ENCODE measurements at regions not wholly inside any gene's neighbourhood (a gene's known extent, or its start where the extent isn't known, plus 50 kb on each side); places are given as distances from the start of the nearest gene placed in this dataset.
"Not testable (repeated sequence)": the region's sequence is repeated elsewhere in the genome, so short reads cannot be mapped to it uniquely, and the experiment has no call there.

DNA sequence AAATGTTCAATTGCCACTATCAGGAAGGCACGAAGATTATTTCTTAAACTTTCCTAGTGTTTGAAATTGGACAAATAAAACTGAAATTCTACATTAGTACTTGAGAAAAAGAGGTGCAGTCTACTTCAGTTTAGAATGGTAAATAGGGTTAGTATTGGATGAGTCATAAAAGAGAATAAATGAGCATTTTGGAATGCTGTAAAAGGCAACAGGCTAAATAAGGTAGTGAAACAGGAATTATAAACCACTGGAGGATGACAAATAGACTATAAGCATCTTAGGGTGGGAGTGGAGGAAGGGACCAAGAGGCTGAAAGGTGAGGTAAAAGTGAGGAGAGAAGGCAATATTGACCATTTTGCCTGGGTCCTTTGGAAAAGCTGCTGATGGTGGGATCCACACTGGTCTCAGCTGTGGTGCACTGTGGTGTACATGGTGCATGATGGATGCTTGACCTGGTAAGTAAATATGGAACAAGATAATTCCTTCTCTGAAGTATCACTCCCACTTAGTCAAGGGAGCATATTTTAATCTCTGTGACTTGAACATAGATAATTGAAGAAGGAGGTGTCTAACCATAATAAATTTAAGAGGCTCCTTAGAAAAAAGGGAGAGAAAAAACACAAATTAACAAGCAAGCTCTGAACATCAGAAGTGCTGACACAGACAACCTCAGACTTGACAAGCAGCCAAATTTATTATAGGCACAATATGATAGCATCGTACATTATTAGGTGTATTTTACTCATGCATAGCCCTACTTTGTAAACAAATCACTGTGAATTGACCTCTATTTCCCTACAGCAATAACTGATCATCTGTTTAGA, 76.4 kb upstream of the SCIN start:
- Mint-ChIP-seq H3K36me3 (ENCODE audit: low read depth) (no peaks in the 10 kb centered on the region), H3K4me1 (peaks cover 4% of the 10 kb centered on the region), H3K27me3 (peaks cover 3% of the 10 kb centered on the region), H3K27ac (no peak overlapping the region), H3K4me3 (no peak overlapping the region), H3K9me3 (no peaks in the 10 kb centered on the region)
- TF ChIP-seq, protein P1, sequence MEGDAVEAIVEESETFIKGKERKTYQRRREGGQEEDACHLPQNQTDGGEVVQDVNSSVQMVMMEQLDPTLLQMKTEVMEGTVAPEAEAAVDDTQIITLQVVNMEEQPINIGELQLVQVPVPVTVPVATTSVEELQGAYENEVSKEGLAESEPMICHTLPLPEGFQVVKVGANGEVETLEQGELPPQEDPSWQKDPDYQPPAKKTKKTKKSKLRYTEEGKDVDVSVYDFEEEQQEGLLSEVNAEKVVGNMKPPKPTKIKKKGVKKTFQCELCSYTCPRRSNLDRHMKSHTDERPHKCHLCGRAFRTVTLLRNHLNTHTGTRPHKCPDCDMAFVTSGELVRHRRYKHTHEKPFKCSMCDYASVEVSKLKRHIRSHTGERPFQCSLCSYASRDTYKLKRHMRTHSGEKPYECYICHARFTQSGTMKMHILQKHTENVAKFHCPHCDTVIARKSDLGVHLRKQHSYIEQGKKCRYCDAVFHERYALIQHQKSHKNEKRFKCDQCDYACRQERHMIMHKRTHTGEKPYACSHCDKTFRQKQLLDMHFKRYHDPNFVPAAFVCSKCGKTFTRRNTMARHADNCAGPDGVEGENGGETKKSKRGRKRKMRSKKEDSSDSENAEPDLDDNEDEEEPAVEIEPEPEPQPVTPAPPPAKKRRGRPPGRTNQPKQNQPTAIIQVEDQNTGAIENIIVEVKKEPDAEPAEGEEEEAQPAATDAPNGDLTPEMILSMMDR (IDR thresholded peaks at IDR 0.05) = no peak
- ATAC-seq (ENCODE audit: low read depth) (no peak), DNase-seq (no peak)
- POLR2A ChIA-PET = no interaction called here
- intact Hi-C loops (cut with micrococcal nuclease) = loop anchor here (5.0 kb wide), 1 partner anchor 657 kb away; no protein-coding TSS in a partner anchor
- CTCF ChIA-PET = no interaction called here

GRCh38 chr7:12494687-12495024, 75.9 kb upstream of the SCIN start:
- Mint-ChIP-seq H3K4me1 (peaks cover 4% of the 10 kb centered on the region), H3K27ac (no peak overlapping the region), H3K27me3 (peaks cover 3% of the 10 kb centered on the region), H3K9me3 (no peaks in the 10 kb centered on the region), H3K4me3 (no peak overlapping the region), H3K36me3 (ENCODE audit: low read depth) (no peaks in the 10 kb centered on the region)
- DNase-seq = no peak
- TF ChIP-seq, protein P1 (IDR thresholded peaks at IDR 0.05) = no peak
- ATAC-seq (ENCODE audit: low read depth) = no peak
- ChIA-PET POLR2A (no interaction called here), CTCF (no interaction called here)
- intact Hi-C loops (cut with micrococcal nuclease) = loop anchor here (5.0 kb wide), 1 partner anchor 657 kb away; no protein-coding TSS in a partner anchor

GRCh38 chr7:12496901-12497674, 73.4 kb upstream of the SCIN start:
- H3K9me3 Mint-ChIP-seq; H3K27ac Mint-ChIP-seq; DNase-seq; POLR2A ChIA-PET; H3K27me3 Mint-ChIP-seq; ATAC-seq (ENCODE audit: low read depth); H3K36me3 Mint-ChIP-seq (ENCODE audit: low read depth); H3K4me1 Mint-ChIP-seq: not testable (repeated sequence)
- CTCF ChIA-PET = interaction anchor here (0.7 kb wide), 1 partner anchor 429 kb away, joined by 3 read pairs; no protein-coding TSS in a partner anchor
- H3K4me3 Mint-ChIP-seq = peak overlapping the region; percentile 57
- intact Hi-C loops (cut with micrococcal nuclease) = loop anchor here (1.0 to 2.0 kb wide), 4 partner anchors 175 to 1124 kb away; no protein-coding TSS in a partner anchor

DNA sequence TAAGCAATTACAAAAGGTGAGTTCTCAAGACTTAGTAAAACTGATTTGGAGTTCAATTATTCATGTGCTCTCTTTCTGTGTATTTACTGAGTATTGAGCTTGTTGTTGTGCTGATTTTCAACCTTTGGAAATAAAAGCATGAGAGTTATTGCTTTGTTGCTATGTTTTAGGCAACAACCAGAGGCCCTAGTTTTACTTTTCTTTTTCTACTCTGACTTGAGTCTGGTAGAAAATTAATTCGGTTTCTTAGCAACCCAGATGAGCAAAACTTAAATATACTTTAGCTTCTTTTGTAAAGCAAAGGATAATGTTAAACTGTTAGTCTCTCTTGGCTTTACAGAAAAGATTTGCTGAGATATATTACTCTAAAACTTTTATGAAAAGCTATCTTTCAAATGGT, 66.4 kb upstream of the SCIN start:
- H3K27me3 Mint-ChIP-seq = no peaks in the 10 kb centered on the region
- TF ChIP-seq, protein P1 (IDR thresholded peaks at IDR 0.05) = no peak
- no peaks in the 10 kb centered on the region for H3K36me3 Mint-ChIP-seq (ENCODE audit: low read depth)
- CTCF ChIA-PET = no interaction called here
- H3K4me1 Mint-ChIP-seq = no peaks in the 10 kb centered on the region
- H3K9me3 Mint-ChIP-seq = no peaks in the 10 kb centered on the region
- no peak overlapping the region for H3K4me3 Mint-ChIP-seq
- ATAC-seq (ENCODE audit: low read depth) (no peak), DNase-seq (no peak)
- intact Hi-C loops (cut with micrococcal nuclease) = no loop called here
- H3K27ac Mint-ChIP-seq = no peak overlapping the region
- POLR2A ChIA-PET = no interaction called here

DNA sequence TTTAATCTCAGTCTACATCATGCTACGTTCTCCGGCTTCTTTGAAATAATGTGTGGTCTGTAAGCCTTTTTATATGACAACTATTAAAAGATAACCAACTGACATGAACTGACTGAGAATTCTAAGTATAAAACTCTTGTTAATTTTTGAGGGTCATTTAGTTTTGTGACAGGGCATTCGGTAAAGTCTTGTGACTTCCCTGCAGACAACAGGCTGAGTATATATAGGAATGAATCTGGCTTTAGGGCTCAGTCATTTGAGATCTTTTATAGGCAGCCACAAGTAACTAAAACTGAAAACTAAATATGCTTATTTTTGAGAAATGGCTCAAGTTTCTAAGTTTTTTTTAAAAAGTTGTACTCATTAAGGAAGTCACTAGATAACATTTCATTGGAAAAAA, 62.5 kb upstream of the SCIN start:
- ChIA-PET CTCF (no interaction called here), POLR2A (no interaction called here)
- TF ChIP-seq, protein P1 (IDR thresholded peaks at IDR 0.05) = no peak
- H3K27ac Mint-ChIP-seq = no peak overlapping the region
- no peak overlapping the region for H3K4me3 Mint-ChIP-seq
- no peaks in the 10 kb centered on the region for H3K36me3 Mint-ChIP-seq (ENCODE audit: low read depth)
- no peaks in the 10 kb centered on the region for H3K4me1 Mint-ChIP-seq
- intact Hi-C loops (cut with micrococcal nuclease) = no loop called here
- DNase-seq = no peak
- no peak for ATAC-seq (ENCODE audit: low read depth)
- no peaks in the 10 kb centered on the region for H3K9me3 Mint-ChIP-seq
- H3K27me3 Mint-ChIP-seq = no peaks in the 10 kb centered on the region
